HG03457 (cell line): ENCODE measurements at regions not wholly inside any gene's neighbourhood (a gene's known extent, or its start where the extent isn't known, plus 50 kb on each side); places are given as distances from the start of the nearest gene placed in this dataset.
"Not testable (repeated sequence)": the region's sequence is repeated elsewhere in the genome, so short reads cannot be mapped to it uniquely, and the experiment has no call there.

Source experiments
- ATAC-seq: cut with Tn5 transposase; IDR thresholded peaks from one replicate; pipeline ENCODE4 v1.9.1; 2021; ENCODE audit warnings: moderate number of reproducible peaks; ENCODE audit not compliant: unreplicated experiment

DNA sequence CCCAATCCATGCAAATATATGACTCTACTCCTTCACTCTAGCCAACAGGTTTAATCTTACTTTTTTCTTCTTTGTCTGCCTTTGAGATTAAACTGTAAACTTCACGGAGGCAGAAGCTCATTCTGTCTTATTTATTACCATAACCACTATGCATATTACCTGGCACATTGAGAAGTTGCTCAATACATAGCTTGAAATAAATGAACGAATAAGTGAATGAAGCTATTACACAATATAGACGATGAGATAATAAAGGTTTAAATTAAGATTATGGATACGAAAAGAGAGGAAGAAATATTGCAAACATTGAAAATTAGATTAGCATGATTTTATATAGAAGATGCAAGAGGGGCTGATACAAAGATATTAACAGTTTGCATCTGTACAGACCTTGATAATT lies 385.1 kb downstream of the LTN1 start:
- no peak for ATAC-seq

DNA sequence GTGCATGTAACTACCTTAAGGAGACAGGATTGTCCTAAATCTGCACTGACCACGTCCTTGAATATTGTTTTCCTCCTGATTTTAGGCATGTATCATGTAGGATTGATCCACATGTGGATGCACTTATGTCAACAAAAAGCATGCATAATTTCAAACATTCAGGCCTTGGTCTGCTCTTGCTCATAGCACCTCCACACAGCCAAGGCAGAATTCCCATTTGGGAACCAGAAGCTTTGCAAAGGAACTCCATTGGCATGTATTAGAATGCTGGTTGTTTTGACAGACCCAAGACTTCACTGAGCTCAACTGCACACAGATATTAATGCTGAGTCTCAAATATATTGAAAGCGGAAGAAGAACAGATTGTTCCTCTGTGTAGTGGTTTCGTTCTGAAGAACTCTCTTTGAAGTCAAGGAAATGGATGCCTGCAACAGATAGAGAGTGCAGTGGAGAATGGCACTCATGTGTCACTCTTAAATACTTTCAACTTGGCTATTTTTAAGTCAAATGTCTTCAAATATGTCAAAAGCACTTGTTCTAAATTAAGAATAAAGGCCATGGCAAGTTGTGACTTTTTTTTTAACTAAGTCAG lies 387.6 kb downstream of the LTN1 start:
- peak; percentile 85 for ATAC-seq

DNA sequence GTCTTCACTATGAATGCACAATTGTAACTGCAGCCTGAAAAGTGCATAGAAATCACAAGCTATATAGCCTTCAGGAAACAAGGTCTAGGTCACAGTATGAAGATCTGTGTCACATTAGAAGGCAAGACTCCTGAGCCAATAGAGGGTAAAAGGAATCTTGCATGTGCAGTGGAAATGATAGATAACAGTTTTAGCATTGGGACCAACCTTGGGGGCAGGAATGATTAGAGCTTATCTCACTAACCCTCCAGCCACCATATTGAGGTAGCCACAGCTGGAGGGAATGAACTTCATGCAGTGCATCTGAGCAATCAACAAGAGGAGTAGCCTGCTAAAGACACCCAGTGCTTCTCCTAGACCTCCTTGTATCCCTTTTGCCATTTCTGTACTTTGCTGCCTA lies 390.1 kb downstream of the LTN1 start:
- no peak for ATAC-seq

DNA sequence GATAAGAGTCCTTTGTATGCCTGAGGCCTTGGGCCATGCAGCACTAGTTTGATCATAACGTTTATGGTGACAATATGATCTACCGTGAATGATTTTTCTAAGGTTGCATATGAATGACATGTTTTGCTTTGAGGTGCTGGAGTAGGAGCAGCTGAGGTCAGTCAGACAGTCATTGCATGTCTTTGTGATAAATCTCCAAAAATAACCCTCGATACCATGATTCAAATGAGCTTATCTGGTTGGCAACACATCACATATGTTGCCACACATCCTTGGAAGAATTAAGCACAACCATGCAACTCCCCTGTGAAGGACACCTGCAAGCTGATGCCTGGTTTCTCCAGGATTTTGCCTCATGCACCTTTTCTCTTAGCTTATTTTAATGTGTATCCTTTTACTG lies 394.5 kb downstream of the LTN1 start:
- ATAC-seq: no peak

DNA sequence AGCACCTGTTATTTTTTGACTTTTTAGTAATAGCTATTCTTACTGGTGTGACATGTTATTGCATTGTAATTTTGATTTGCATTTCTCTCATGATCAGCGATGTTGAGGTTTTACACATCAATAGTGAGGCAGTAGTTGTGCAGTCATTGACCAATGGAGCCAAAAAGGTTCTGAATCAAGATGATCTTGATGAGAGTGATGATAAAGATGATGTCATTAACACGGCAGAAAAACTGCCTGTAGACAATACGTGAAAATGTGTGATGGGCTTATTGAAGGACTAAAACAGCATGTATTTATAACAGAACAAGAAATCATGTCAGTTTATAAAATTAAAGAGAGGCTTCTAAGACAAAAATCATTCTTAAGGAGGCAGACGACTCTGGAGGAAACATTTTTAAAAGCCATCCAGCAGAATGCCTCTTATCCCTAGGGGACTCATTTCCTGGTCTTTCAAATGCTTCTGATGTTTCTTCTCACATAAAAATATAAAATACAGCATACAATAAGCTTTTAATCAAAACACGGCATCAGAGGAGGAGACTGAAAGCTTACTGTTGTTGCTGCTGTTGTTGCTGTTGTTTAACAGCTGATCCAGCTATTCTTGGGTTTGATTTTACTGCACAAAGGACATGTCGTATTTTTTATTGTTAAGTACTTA lies 400.3 kb downstream of the LTN1 start:
- no peak for ATAC-seq

DNA sequence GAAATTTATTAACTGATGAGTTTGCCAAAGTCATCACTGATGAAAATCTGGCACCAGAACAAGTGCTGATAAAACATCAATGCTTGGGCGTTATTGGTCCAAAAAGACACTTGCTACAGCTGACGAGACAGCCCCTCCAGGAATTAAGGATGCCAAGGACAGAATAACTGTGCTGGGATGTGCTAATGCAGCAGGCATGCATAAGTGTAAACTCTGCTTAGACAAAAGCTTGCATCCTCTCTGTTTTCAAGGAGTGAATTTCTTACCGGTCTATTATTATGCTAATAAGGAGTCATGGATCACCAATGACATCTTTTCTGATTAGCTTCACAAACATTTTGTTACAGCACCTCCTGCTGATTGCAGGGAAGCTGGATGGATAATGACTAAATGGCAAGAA lies 402.0 kb downstream of the LTN1 start:
- no peak for ATAC-seq

DNA sequence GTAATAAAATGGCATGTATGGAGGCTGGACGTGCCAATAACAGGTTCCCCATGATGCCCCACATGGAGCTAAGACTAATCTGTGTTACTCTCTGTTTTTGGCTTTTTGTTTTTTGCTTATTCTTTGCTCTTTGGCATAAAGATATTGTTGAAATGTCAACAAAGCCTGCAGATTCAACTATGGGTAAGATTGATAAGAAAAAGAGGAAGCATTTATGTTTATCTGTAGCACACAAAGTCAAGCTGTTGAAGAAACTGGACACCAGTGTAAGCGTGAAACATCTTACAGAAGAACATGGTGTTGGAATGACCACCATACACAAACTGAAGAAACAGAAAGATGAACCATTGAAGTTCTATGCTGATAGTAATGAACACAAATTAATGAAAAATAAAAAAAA lies 402.7 kb downstream of the LTN1 start:
- no peak for ATAC-seq

DNA sequence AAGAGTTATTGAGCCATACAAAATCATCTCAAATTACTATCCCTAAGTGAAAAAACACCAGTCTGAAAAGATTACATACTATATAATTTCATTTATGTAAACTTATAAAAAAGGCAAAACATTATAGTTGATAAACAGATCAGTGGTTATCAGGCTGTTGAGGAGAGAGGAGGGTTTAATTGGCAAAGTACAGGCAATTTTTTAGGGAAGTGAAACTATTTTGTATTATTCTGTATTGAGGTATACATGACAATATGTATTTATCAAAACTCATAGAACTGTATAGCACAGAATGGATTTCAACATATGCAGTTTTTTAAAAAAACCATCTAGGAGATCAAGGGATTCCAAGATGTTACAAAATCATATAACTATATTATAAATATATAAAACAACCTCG lies 403.7 kb downstream of the LTN1 start:
- ATAC-seq: no peak

DNA sequence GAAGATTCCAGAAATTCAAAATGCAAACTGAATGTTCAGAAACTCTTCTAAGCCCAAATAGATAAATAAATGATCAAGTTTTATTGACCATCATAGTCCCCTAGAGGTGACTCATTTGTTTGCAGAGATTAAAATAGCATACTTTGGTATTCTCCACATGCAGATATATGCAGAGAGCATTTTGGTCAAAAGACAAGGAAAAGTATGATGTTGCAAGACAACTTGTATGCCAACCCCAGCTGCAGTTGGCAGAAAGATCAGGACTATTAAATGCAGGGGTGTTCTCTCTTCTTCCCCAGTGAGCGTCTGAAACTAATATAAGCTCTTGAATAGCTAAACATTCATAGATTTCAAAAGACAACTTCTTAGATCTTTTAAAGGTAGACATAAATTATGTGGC lies 404.9 kb downstream of the LTN1 start:
- ATAC-seq: no peak

DNA sequence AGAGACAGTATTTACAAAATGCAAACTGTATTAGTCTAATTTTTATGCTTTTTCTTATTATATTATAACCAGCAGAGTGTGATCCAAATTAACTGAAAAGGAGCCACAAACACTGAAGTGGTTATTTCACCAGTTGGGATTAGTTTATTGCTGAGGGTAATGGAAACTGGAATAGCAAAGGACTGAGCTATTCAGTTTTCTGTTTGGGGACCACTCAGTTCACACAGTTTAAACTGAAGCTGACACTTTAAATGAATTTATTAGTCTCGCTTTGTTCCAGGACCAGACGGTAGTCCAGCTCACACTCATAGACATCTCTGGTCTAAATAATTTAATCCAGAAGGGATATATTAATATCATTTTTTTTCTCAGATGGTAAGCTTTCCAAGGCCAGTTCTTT lies 410.7 kb downstream of the LTN1 start:
- ATAC-seq: no peak

DNA sequence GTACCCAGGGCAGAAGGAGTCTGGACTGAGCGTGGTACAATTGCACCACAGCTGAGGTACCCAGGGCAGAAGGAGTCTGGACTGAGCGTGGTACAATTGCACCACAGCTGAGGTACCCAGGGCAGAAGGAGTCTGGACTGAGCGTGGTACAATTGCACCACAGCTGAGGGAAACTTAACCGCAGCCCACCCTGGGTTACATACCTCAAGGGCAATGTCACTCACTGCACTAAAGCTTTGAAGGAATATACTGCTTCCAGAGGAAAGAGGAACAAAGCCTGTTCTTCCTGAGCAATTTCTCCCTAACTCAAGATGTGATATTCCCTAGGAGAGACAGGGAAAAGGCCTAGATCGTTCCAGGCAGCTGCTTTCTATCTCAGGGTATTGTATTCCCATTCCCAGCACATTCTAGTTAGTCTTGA lies 411.4 kb downstream of the LTN1 start:
- not testable (repeated sequence) for ATAC-seq

DNA sequence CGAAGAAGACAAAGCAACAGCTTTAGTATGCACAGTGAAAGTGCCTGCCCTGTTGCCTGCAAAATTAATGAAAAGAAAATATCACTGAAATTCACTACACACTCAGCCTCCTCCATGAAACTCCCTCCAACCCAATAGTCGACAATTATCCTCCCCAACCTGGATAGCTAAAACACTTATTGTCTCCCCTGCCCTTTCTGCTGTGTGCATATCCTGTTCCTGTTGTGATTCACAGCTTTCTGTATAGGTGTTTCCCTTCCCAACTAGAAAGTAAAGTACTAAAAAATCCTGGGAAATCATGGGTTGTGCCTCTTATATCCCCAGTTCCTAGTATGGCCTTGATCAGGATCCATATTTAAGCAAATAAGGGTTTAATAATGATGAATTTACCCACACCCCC lies 412.1 kb downstream of the LTN1 start:
- no peak for ATAC-seq

DNA sequence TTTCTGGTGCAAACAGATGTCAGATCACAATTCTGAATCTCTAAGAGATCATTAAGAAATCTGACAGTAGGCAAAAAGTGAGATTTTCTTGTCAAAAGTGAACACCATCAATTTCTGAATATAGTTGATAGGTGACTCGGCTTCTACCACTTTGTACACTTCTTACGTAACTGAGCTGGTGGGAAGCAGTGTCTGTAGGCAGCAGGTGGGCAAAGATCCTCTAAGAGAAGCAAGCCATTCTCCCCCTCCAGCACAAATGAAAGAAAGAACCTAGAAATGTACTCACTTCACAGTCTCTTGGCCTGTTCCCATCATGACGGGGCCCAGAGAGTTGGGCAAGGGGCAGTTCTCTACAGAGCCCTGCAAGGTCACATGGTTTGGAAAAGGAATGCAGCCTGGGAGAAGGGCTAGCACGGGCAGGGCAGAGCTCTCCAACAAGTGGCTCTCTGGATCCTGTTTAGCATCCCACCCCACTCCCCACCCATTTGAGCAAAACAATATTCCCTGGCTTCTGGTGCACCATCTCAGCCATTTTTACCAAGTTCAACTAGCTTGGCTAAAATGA lies 412.6 kb downstream of the LTN1 start:
- no peak for ATAC-seq

DNA sequence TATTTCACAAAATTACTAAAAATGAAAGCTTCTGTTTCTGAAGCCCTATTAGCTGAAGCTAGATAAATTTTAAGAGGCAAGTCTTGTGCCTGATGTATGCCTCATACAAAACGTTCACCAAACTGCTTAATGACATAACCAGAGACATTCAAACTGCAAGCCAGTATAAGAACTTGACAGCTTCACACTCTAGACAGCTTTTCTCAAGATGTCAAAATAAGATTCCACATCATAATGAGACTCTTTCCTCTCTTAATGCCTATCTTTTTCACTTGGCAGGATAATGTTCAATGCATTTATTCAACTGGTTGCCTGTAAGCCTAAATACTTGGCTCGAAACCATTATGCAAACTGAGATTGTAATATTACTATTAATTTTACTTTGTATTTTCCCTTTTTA lies 424.0 kb downstream of the LTN1 start:
- ATAC-seq: no peak

DNA sequence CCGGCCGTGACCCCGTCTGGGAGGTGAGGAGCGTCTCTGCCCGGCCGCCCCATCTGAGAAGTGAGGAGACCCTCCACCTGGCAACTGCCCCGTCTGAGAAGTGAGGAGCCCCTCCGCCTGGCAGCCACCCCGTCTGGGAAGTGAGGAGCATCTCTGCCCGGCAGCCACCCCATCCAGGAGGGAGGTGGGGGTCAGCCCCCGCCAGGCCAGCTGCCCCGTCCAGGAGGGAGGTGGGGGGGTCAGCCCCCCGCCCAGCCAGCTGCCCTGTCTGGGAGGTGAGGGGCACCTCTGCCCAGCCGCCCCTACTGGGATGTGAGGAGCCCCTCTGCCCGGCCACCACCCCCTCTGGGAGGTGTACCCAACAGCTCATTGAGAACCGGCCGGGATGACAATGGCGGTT lies 428.7 kb downstream of the LTN1 start:
- not testable (repeated sequence) for ATAC-seq

DNA sequence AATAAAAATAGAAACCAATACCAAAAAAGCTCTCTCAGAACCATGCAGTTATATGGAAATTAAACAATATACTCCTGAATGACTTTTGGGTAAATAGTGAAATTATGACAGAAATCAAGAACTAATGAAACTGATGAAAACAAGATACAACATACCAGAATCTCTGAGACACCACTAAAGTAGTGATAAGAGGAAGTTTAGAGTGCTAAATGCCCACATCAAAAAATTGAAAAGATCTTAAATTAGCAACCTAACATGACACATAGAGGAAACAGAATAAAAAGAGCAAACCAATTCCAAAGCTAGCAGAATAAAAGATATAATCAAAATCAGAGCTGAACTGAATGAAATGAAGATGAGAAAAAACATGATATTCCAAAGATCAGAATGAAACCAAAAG lies 430.9 kb downstream of the LTN1 start:
- ATAC-seq: no peak

DNA sequence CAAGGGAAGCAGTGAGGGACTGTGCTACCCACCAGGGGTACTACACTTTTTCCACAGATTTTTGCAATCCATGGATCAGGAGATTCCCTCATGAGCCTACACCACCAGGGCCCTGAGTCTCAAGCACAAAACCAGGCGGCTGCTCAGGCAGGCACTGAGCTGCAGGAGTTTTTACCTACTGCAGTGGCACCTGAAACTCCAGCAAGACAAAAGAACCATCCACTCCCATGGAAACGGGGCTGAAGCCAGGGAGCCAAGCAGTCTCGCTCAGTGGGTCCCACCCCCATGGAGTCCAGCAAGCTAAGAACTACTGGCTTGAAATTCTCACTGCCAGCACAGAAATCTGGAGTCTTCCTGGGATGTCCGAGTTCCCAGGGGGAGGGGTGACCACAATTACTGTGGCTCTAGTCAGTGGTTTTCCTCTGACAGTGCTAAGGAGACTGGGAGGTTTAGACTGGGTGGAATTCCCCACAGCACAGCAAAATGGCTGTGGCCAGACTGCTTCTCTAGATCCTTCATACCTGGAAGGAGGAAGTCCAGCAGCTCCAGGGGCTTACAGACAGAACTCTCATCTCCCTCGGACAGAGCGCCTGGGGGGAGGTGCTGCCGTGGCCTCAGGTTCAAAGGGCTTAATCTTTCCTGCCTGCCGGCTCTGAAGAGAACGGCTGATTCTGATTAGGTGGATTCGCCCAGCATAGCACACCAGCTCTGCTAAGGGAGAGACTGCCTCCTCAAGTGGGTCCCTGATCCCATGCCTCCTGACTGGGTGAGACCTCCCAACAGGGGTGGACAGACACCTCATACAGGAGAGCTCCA lies 437.8 kb downstream of the LTN1 start:
- ATAC-seq: no peak

DNA sequence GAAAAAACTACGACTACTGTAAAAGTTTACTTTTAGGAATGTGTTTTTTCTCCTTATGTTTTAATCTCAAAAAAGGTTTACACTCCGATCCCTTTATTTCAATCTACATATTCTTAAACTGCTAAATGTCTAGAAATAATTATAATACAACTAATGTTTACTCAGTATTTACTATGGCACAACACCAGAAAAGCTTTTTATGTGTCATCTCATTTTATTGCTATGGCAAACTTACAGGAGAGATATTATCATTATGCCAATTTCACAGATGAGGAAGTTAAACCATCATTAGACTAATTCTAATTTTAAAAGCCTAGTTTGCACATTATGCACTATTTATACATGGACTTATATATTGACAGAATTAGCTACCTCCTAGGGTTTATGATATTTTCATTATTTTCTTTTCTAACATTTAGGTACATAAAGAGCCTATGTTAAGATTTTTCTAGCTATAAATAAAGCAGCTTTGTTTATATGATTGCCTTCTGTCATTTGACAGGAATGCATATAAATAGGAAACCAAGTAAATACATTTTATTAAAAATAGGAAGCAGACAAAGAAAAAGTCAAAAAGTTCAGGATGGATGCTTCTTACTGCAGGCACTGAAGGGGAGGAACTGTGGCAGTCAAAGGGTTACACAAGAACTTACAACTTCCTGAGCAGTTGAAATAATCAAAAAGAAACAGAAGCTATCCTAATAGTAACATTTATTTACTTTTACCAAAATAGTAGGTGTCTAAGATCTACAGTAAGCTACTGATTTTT lies 442.4 kb downstream of the LTN1 start:
- no peak for ATAC-seq

DNA sequence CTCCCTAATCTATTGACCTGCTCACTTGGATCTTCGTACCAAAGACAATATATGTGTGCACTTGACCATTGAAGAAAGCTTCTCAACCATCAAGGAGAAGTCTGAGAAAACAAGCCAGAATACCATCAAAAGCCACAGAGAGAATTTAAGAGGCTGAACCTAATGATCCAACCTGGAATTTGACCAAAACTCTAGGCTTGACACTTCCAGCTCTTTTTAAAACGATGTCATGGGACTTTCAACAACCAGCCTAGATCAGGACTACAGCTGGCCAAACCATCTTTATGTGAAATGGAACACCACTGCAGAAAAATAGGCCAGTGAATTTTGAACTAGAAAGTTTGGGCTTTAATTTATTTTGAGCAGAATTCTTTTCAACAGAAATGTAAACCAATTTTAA lies 444.4 kb downstream of the LTN1 start:
- ATAC-seq: no peak

DNA sequence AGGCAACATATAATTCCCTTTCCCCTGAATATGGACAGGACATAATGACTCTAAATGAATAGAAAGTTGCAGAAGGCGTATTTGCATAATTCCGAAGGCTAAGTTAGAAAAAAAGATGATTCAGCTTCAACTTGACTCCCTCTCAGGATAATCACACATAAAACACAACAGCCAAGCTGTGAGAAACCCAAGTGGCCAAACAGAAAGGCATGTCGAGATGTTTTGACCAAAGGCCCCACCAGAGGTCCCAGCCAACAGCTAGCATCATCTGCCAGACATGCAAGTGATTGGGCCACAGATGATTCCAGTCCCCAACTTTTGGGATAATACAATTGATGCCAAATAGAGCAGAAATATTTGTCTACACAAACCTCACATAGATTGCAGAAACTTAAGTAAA lies 444.9 kb downstream of the LTN1 start:
- ATAC-seq: no peak

DNA sequence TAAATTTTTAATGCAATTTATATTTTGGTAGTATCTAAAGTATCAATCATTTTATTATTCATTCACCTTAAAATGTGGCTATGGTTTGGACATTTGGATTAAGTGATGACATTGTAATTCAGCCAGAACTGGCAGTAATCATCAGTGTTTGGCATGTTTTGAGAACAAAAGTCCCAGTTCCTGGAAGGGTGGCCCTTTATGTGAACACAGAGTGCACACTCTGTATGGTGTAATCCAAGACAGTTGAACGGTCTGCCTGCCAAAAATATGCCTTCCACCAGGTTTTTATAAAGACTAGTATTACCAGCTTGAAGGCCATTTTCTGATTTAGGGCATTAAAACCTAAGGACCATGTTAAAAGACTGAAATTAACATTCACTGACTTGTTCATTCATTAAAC lies 448.7 kb downstream of the LTN1 start:
- ATAC-seq: no peak
